Ureter (tissue), 1 donor: ENCODE measurements at regions not wholly inside any gene's neighbourhood (a gene's known extent, or its start where the extent isn't known, plus 50 kb on each side); places are given as distances from the start of the nearest gene placed in this dataset.
"Not testable (repeated sequence)": the region's sequence is repeated elsewhere in the genome, so short reads cannot be mapped to it uniquely, and the experiment has no call there.

Experiments used
- DNase-seq: peaks from one replicate; pipeline ENCODE4 v3.0.0-alpha.2; 2020; ENCODE audit warnings: low spot score
- donor health status: DM: yes; HTN: yes; CAD: no.

- peak; percentile 59 for DNase-seq
Observed at GRCh38 chr4:22573198-22573597, 57.3 kb upstream of the ADGRA3 start.

GRCh38 chr4:22573641-22574040 lies 57.8 kb upstream of the ADGRA3 start:
- no peak for DNase-seq

DNA sequence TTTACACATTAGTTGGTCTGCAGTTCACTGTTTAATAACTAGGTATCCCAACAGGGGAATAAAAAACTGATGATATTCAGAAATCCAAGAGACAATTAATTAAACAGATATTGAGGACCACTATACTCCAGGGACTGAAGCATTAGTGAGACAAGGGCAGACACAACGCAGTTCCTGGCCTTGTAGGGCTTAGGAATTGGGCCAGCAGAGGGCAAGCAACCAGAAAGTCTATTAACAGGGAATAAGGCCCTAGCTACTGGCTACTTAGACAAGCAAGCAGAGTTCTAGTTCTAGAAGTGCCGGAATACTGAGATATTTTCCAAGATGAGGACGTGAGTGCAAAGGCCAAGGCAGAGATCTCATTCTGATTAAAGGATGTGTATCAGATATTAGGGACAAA lies 58.6 kb upstream of the ADGRA3 start:
- no peak for DNase-seq

DNA sequence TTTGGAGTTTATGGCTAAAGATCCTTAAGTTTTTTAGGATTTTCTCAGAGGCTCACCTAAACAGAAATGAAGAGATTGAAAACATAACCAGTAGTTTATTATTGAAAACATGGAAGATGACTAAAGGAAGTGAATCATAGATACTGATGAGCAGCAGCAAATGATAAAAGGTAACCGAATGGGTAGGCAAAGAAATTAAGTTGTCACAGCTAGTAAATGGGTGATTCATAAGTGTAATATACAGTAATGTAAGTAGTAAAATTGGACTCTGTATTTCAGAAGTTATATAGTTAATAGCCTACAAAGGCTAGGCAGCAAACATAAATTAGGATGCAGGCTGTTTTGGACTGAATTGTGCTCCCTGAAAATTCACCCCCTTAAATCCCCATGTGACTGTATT lies 59.0 kb upstream of the ADGRA3 start:
- DNase-seq, result no peak

DNA sequence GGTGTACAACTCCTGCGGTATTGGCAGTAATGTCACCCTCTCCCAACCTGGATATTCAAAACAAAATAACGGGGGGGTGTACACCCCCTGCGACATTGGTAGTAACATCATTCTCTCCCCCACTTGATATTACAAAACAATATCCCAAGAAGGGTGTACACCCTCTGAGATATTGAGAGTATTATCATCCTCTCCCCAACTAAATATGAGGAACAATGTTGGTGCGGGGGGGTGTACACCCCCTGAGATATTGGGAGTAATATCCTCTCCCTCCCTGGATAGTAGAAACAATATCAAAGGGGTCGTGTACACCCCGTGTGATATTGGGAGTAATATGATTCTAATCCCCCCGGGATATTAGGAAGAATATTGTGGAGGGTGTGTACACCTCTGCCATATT lies 71.4 kb upstream of the ADGRA3 start:
- DNase-seq, result no peak

DNA sequence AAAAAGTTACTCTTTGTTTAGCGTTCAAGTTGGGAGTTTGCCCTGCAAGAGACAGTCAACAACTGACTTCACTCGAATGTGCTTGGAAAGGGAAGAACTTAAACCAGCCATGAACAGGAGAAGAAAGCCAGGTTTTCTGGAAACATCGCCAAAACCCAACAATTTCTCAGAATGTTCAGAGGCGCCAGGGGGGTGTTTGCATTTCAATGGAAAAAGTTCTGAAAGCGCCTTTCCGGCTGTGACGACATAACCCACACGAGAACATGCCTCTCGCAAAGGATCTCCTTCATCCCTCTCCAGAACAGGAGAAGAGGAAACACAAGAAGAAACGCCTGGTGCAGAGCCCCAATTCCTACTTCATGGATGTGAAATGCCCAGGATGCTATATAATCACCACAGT lies 78.1 kb upstream of the ADGRA3 start:
- DNase-seq, result no peak

- DNase-seq, result no peak
Observed at GRCh38 chr4:22595684-22596083, 79.8 kb upstream of the ADGRA3 start.

- no peak for DNase-seq
Observed at GRCh38 chr4:22596409-22596808, 80.5 kb upstream of the ADGRA3 start.

- DNase-seq, result no peak
Observed at GRCh38 chr4:22597471-22597870, 81.6 kb upstream of the ADGRA3 start.

- DNase-seq, result not testable (repeated sequence)
Observed at GRCh38 chr4:22598113-22599047, 82.5 kb upstream of the ADGRA3 start.

- DNase-seq, result not testable (repeated sequence)
Observed at GRCh38 chr4:22599228-22599928, 83.5 kb upstream of the ADGRA3 start.

DNA sequence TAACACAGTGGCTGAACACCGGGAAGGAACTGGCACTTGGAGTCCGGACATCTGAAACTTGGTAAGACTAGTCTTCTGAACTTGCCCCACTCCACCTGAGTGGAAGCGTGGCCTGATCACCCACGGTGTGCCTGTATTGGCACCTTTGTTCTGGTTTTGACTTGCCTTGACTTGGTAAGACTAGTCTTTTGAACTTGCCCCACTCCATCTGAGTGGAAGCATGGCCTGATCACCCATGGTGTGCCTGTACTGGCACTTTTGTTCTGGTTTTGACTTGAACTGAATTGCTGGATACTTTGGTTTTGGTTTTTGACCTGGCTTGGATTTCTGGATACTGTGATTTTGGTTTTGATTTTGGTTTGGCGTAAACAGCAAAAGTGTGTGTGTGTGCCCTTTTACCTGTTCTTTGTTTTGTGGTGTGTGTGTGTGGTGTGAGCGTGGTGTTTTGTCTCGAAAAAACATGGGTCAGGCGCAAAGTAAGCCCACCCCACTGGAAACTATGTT lies 84.1 kb upstream of the ADGRA3 start:
- not testable (repeated sequence) for DNase-seq

GRCh38 chr4:22601638-22602037 lies 85.8 kb upstream of the ADGRA3 start:
- DNase-seq, result not testable (repeated sequence)

- no peak for DNase-seq
Observed at GRCh38 chr4:22607382-22607781, 85.4 kb upstream of the GBA3 start.

- not testable (repeated sequence) for DNase-seq
Observed at GRCh38 chr4:22609951-22610525, 82.7 kb upstream of the GBA3 start.

DNA sequence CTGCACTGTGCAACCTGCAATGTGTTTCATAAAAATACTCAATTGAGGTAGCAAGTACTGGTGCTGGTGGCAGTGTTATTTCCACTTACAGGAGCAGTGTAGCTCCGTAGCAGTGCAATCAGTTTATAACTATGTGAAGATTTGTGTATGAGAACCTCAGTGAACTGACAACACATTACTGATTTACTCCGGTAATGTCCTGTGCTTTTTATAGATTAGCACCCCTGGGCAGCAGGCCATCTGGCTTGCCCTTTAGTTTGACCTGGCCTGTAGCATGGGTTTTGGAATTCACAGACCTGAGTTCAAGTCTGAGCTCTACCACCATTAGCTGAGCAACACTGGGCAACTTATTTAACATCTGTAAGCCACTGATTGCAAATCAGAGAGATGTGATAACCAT lies 78.6 kb upstream of the GBA3 start:
- DNase-seq, result no peak

DNA sequence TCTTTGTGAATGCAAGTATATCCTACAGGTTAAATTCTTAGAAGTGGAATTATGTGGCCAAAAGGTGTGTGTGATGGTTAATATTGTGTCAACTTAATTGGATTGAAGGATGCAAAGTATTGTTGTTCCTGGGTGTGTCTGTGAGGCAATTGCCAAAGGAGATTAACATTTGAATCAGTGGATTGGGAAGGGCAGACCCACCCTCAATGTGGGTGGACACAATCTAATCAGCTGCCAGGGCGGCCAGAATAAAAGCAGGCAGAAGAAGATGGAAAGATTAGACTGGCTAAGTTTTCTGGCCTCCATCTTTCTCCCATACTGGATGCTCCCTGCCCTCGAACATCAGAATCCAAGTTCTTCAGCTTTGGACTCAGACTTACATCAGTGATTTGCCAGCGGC lies 76.2 kb upstream of the GBA3 start:
- DNase-seq, result no peak

DNA sequence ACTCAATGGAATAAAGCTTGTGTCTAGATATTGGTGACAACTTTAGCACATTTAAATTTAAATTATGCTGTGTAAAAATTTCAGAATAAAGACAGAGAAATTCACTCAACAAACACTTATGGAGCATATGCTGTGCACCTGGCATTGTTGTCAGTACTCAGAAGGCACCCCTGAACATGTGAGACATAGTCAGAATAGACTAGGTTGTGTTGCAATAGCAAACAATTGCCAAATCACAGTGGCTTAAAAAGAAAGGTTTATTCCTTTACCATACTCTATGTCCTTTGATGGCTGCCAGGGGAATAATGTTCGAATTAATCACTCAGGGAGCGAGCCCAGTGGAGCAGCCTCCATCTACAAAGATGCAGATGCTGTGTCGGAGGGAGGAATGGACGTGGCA lies 72.6 kb upstream of the GBA3 start:
- DNase-seq, result not testable (repeated sequence)

DNA sequence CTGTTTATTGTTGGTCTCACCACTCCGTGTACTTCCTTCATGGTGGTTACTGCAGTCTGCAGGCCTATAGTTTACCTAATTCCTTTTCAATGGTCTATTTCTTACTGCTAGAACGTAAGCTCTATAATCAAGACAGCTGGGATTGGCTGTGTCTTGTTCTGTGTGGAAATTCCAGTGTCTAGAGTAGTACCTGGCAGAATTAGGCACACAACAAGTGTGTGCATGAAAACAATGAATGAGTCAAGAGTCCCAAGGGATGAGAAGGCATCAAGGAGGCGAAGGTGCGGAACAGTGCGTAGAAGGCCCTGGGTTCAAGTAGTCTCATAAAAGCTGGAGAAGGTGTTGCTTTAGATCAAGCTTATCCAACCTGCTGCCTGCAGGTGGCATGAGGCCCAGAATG lies 70.8 kb upstream of the GBA3 start:
- not testable (repeated sequence) for DNase-seq

- DNase-seq, result not testable (repeated sequence)
Observed at GRCh38 chr4:22624002-22624401, 68.7 kb upstream of the GBA3 start.

DNA sequence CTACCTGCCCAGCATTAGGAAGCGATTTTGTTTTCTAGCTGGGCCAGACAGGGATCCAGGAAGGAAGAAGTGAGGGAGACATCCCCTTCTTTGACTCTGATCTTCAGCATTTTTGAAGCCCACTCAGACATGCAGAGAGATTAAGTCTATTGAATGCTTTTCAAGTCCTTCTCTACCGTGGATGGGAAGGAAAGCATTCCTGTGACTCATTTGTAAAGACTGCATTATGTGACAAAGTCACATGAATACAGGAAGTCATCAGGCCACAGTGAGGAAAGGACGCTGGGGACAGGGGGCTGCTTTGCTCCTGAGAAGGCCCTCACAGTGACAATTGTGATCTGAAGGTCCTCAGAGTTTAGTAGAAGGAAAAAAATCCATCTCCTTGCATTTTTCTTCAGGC lies 67.4 kb upstream of the GBA3 start:
- DNase-seq, result no peak

DNA sequence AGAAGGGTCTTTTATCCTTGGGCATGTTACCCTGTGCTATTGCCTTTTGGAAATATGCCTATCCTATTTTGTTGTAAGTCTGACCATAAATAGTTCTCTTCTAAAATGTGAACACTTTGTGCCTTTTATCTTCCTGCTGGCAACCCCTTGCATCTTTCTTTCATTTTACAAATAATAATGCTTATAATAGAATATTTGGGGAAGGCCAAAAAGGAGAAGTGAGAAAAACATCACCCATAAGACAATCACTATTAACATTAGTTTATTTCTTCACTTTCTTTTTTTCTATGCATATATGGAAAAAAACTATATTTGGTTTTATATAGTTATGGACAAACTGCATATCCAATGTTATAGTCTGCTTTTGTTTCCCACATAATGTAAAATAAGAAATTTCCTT lies 64.9 kb upstream of the GBA3 start:
- not testable (repeated sequence) for DNase-seq
